NOMO-1 treated with dmso at 0.1 percent for 144 hours (cell line): ENCODE measurements at regions not wholly inside any gene's neighbourhood (a gene's known extent, or its start where the extent isn't known, plus 50 kb on each side); places are given as distances from the start of the nearest gene placed in this dataset.

Source experiments
- DNase-seq: peaks from one replicate; lab custom pipeline; 2025; ENCODE audit not compliant: unreplicated experiment; lab: John Stamatoyannopoulos, UW

DNA sequence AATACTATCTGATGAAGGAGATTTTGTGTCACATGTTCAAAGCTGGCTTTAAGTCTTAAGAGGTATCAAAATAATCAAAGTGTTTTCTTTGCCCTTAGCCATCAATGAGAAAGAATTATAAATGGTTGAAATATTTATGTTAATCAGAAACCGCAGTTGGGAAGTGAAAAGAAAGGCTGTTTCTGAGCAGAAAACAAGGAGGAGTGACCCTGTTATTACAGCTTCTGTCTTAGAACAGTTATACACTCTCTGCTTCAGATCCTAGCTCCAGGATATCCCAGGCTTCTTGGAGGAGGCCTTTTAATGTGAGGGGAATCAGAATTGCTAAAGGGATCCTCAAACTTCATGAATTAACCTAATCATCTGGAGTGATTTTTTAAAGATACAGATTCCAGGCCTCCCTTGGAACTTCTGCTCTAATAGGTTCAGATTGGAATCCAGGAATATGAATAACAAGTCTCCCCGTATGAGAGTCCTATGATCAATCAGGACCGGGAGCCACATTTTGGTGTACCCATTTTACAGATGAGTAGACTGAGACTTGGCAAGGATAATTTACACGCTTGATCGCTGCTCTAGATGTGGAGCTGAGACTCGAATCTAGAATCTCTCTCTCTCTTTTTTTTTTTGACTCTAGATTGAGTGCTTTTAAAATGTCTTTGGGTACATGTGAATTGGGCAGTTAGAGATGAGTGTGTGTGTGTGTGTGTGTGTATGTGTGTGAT, 50.8 kb upstream of the JAG1 start:
- DNase-seq = no peak

DNA sequence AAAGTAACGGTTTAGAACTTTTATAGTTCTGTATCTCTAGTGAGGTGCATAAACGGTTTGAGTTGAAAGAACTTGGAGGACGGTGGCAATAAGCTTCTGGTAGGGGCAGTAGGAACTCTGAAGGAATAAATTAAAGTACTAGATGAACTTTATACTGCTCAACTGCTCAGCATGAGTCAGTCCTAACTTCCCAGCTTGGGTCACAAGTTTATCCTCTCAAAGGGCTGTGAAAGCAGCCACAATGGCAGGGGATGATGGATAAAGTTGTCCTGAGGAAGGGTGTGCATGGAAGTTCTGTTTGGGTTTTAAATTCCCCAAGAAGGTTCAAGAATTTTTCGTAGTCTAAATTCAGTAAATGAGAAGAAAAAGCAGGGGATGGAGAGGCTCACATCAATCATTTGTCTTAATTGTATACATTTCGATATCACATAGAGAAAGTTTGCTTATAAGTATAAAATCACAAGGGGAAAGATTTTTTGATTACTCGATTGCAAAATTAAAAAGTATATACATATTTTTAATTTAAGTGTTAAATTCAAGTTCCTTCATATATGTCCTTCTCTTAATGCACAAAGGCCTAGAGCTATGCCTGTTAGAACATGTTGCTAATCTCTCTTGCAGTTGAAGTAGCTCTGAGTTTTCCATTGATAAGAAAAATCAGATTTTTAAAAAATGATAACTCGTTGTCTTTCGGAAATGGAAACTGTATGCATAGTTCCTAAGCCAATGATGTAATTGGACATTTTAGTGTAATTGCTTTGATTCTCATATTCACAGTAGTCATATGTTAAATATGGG, 55.3 kb upstream of the JAG1 start:
- no peak for DNase-seq

DNA sequence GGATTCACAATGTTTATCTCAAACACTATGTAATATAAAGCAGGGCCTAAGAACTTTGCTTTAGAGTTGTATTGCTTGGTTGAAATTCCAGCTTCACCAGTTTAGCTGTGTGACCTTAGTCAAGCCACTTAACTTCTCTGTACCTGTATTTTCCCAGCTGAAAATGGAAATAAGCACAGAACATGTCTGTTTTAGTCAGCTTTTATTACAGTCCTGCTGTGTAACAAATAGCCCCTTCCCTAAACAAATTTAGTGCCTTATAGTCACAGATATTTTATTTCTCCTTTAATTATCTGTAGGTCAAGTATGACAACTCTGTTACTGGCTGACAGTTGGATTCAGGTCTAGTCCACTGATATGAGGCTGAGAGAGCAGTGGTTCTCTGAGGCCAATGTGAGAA, 56.0 kb upstream of the JAG1 start:
- no peak for DNase-seq

DNA sequence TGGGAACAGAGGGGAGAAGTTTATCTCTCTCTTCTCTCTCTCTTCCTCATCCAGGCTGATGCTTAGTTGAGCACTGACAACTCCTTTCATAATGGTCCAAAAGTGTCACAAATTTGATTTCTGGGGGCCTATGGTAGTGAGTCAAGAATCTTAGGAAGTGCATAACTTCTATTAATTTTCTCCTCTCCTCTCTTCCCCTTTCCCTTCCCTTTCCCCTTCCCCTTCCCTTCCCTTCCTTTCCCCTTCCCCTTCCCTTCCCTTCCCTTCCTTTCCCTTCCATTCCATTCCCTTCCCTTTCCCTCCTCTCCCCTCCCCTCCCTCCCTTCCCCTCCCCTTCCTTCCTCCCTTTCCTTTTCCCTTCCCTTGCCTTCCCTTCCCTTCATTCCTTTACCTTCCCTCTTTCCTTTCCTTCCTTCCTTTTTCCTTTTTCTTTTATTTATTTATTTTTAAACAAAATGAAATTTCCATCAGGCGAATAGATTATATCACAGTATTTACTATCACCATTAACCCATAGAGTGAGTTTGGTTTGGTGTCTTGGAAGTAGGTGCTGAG, 56.9 kb upstream of the JAG1 start:
- no peak for DNase-seq

GRCh38 chr20:10731190-10731965, 57.6 kb upstream of the JAG1 start:
- DNase-seq = no peak

DNA sequence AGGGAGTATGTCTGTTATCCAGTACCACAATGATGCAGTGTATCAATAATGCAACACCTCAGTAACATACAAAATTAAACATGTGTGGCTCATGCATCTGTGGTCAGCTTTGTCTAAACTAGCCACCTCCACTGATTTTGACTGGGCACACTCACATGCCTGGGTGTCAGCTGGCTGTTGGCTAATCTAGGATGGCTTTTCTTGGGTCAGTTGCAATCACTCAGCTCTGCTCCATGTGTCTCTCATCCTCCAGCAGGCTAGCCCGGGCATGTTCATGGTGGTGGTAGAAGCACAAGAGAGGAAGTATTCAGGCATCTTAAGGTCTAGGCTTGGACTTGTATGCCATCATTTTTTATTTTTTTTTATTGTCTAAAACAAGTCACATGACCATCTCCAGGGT, 59.3 kb upstream of the JAG1 start:
- no peak for DNase-seq

- DNase-seq = no peak
These were observed 61.6 kb upstream of the JAG1 start for GRCh38 chr20:10735195-10735949.

GRCh38 chr20:10739134-10739533, 65.3 kb upstream of the JAG1 start:
- no peak for DNase-seq

DNA sequence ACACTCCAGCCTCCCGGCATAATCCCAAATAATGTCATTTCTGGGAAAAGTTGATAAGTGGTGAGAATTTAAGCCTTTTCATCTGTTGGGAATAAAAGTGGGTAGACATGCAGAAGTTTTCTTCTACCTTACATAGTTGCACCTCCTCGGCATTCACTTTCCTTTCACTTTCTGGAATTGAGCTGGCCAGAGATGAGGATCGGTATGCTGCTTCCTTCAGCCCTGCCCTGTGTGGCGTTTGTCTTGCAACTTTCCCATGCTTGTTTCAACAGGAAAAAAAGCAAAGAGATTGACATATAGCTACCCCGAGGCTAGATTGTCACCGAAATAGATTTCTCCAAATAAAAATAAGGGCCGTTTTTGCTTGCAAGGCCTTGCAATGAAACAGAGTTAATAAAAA, 65.8 kb upstream of the JAG1 start:
- DNase-seq = no peak

DNA sequence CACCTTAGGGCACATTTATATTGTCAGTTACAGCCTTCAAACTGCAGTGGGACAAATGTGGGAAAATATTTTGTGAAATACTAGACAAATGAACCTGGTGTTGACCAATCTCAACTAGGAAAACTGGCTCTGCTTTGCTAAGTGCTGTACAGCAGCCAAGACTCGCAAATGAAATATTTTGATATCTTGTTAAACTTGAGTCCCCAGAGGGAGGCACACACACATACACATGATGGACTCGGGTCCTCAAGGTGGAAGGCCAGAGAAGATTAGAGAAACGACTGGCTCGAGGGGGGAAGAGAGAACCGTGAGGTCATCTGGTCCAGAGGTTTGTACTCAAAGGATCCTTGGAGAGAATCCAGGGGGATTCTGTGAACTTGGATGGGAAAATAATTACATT, 67.3 kb upstream of the JAG1 start:
- no peak for DNase-seq

GRCh38 chr20:10745790-10746189, 72.0 kb upstream of the JAG1 start:
- no peak for DNase-seq

- DNase-seq = no peak
These were observed 73.2 kb upstream of the JAG1 start for GRCh38 chr20:10747019-10747418.

GRCh38 chr20:10749084-10749483, 75.3 kb upstream of the JAG1 start:
- no peak for DNase-seq

DNA sequence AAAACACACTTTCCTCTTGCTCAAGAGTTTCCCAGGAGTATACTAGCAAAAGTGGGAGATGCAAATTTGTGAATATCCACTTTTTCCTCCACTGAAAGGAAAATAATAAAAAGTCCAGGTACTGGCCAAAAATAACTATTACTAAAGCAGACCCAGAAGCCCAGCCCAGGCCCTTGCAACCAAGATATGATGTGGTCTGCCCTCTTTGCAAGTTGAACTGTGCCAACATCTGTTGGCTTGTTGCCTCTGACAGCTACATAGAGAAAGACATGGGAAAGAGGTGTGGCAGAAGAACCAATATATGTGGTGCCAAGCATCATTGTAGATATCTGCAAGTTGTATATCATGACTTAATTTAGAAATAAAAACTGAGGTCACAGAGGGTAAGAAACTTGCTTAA, 78.4 kb upstream of the JAG1 start:
- DNase-seq = no peak

DNA sequence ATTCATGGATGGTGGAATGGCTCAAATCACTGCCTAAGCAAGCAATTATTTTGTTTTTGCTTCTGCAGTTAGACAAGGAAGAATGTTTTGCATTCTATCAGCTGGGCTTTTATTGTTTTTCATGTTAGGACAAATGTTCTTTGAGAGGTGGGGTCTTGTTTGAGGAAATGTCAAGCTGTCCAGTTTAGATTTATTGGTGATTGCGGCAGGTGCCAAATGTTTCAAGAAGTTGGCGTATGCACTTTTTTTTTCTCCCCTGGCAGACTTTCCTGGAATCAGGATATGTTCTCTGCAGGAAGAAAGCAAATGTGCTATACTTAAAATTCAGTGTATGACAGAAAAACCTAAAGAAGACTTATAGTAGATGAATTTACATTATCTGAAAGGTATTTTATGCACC, 81.0 kb upstream of the JAG1 start:
- no peak for DNase-seq

- DNase-seq = no peak
These were observed 84.6 kb upstream of the JAG1 start for GRCh38 chr20:10758446-10758845.

DNA sequence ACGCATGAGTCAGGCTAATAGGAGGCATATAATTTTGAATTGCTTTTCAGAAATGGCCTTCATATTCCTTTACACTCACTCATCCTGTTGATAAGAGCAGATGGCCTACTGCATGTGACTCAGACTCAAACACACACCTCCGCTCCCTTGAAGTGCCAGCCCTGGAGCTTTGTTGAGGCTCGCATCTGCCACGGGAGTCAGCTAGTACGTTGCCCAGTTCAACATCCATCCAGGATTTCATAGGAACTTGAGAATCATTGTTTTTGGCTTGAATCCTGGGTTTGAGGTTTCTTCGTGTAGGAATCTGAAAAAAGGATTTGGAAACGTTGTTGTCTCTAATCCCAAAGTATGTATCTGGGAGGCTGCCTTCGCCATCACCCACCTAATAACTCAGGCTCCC, 87.4 kb upstream of the JAG1 start:
- DNase-seq = no peak

DNA sequence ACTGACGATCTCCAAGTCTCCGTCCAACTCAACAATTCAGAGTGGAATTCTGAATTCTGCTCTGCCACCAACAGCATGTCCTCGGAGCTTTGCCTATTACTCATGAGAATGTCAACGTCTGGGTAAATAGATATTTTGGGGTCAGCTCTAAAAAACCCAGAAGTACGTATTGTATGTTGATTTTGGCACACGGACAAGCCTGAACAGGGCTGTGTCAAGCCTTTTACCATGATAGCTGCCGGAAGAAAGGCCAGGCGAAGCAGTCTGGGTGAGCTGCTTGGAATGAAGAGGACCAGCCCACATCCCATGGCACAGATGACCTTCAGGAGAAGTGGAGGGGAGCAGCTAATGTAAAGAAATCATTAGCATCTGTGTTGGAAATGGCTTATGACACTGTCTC, 88.0 kb upstream of the JAG1 start:
- DNase-seq = no peak

DNA sequence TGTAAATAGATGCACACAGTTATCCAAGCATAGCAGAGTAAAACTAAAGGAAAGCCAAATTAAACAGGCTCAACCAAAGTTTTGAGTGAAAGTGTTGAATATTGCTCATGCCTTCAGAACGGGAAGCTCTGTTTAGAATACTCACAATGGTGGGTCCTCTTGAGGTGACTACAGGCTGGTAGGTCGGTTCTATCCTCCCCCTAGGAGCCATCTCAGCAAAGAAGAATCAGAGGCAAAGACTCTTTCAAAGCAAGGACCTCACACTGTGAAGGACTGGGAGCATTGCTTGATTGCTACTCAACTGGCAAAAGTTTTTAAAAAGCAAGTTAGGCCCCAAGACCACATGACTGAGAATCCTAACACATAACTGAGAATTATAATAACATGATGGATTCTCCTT, 88.4 kb upstream of the JAG1 start:
- no peak for DNase-seq

DNA sequence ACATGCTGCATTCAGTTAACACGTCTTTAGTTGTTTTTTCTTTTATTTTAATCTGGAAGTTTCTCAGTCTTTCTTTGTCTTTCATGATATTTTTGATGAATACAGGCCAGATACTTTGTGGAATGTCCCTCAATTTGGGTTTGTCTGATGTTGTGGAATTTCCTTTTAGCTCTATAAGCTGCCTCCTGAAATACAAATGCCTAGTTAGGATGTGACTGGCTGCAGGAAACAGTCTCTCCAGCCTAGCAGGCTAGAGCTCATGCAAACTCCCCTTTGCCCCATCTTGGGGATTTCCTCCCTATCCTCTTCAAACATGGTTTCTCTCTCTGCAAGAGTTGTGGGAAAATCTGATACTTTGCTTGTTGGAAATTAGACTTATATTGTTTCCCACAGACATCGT, 89.3 kb upstream of the JAG1 start:
- no peak for DNase-seq

- no peak for DNase-seq
These were observed 95.9 kb upstream of the JAG1 start for GRCh38 chr20:10769700-10770099.
